OCI-LY1 (cell line): ENCODE measurements at regions not wholly inside any gene's neighbourhood (a gene's known extent, or its start where the extent isn't known, plus 50 kb on each side); places are given as distances from the start of the nearest gene placed in this dataset.

ENCODE experiments used
- H2AFZ ChIP-seq: fragments of 200-600 bp; sonication (generic), shearing (Covaris generic); 2 replicates; pipeline ENCODE4 v1.6.0; 2014; ENCODE audit warnings: antibody characterized with exemption, mild to moderate bottlenecking, low read length
- H3F3A ChIP-seq: fragments of 200-600 bp; sonication (generic), shearing (Covaris generic); 2 replicates; pipeline ENCODE4 v1.6.0; 2014; ENCODE audit warnings: mild to moderate bottlenecking, antibody characterized with exemption, low read length, moderate library complexity; ENCODE audit not compliant: insufficient read depth
- H3K27ac ChIP-seq: fragments of 200-600 bp; sonication (generic); 2 replicates; pipeline ENCODE4 v1.5.1; 2014; ENCODE audit warnings: low read length, mixed run types, mild to moderate bottlenecking, low read depth; ENCODE audit not compliant: poor library complexity, severe bottlenecking
- H3K27me3 ChIP-seq: fragments of 200-600 bp; sonication (generic); 2 replicates; pipeline ENCODE4 v1.6.0; 2014; ENCODE audit warnings: antibody characterized with exemption, mild to moderate bottlenecking, low read length, moderate library complexity; ENCODE audit not compliant: insufficient read depth
- H3K36me3 ChIP-seq: fragments of 200-600 bp; sonication (generic); 2 replicates; pipeline ENCODE4 v1.6.1; 2014; ENCODE audit warnings: mild to moderate bottlenecking, antibody characterized with exemption, low read length, moderate library complexity, mixed read lengths; ENCODE audit not compliant: insufficient read depth
- H3K4me1 ChIP-seq: fragments of 200-600 bp; sonication (generic); 2 replicates; pipeline ENCODE4 v1.5.1; 2014; ENCODE audit warnings: mild to moderate bottlenecking, low read length, moderate library complexity; ENCODE audit not compliant: insufficient read depth, severe bottlenecking
- H3K4me2 ChIP-seq: fragments of 200-600 bp; sonication (generic), shearing (Covaris generic); 2 replicates; pipeline ENCODE4 v1.6.1; 2014; ENCODE audit warnings: low read length
- H3K4me3 ChIP-seq: fragments of 200-600 bp; sonication (generic); 2 replicates; pipeline ENCODE4 v1.5.1; 2014; ENCODE audit warnings: low read length, low read depth, mild to moderate bottlenecking, mixed read lengths; ENCODE audit not compliant: poor library complexity, severe bottlenecking
- H3K79me2 ChIP-seq: fragments of 200-600 bp; shearing (Covaris generic); 2 replicates; pipeline ENCODE4 v1.6.1; 2016; ENCODE audit warnings: mixed run types, low read length, mixed read lengths; ENCODE audit not compliant: insufficient read depth
- H3K9ac ChIP-seq: fragments of 200-600 bp; sonication (generic), shearing (Covaris generic); 2 replicates; pipeline ENCODE4 v1.6.1; 2014; ENCODE audit warnings: mild to moderate bottlenecking, low read length, mixed read lengths
- H3K9me2 ChIP-seq: fragments of 200-600 bp; sonication (generic), shearing (Covaris generic); 2 replicates; pipeline ENCODE4 v1.6.1; 2014; ENCODE audit warnings: low read depth, mild to moderate bottlenecking, low read length, mixed read lengths
- H3K9me3 ChIP-seq: fragments of 200-600 bp; shearing (Covaris generic); 2 replicates; pipeline ENCODE4 v1.6.1; 2014; ENCODE audit warnings: low read length, mixed read lengths
- H4K20me1 ChIP-seq: fragments of 200-600 bp; sonication (generic), shearing (Covaris generic); 2 replicates; pipeline ENCODE4 v1.6.0; 2016; ENCODE audit warnings: mild to moderate bottlenecking, low read length; ENCODE audit not compliant: insufficient read depth
- CTCF ChIP-seq: fragments of 200-600 bp; sonication (generic), shearing (Covaris generic); IDR thresholded peaks from 2 replicates; pipeline ENCODE4 v1.5.1; 2017; ENCODE audit warnings: mild to moderate bottlenecking, antibody characterized with exemption, low read length, moderate library complexity, mixed read lengths
- EZH2 ChIP-seq: fragments of 200-600 bp; sonication (generic), shearing (Covaris generic); IDR thresholded peaks from 2 replicates; pipeline ENCODE4 v1.8.0; 2017; ENCODE audit warnings: borderline replicate concordance, mixed run types, mild to moderate bottlenecking, antibody characterized with exemption, low read length, moderate library complexity, mixed read lengths

GRCh38 chr1:175888996-175889395, 145.6 kb upstream of the TNR start:
- no peaks in the 10 kb centered on the region for H3K27me3 ChIP-seq
- no peaks in the 10 kb centered on the region for H3K9me2 ChIP-seq
- H3K4me2 ChIP-seq, result no peak overlapping the region
- H3K9ac ChIP-seq, result no peak overlapping the region
- H3K4me1 ChIP-seq, result no peaks in the 10 kb centered on the region
- no peaks in the 10 kb centered on the region for H3K79me2 ChIP-seq
- no peaks in the 10 kb centered on the region for H4K20me1 ChIP-seq
- H3K27ac ChIP-seq, result no peak overlapping the region
- no peaks in the 10 kb centered on the region for H3F3A ChIP-seq
- H2AFZ ChIP-seq, result no peak overlapping the region
- H3K36me3 ChIP-seq, result no peaks in the 10 kb centered on the region
- H3K9me3 ChIP-seq, result no peaks in the 10 kb centered on the region
- H3K4me3 ChIP-seq, result no peak overlapping the region
- no peak for TF ChIP-seq EZH2
- TF ChIP-seq CTCF, result no peak

DNA sequence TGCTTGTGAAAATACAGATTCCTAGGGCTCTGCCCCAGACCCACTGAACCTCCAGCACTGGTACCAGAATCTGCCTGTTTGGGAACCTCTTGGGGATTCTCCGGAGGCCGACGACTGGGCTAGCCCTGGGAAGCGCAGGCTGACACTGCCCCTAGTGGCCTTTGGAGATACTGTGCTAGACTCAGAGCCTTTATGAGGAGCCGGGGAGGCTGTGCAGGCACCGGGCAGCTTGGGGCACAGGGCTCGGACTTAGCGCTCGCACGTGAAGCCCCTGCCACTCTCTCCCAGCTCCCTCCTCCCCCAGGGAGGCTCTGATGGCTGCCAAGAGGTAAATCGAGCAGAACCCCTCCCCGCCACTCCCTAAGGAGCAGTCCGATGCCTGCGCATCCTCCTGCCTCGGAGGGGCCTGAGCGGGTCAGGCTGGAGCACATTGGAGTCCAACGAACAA, 144.6 kb upstream of the TNR start:
- no peak for TF ChIP-seq EZH2
- peak; percentile 70 for TF ChIP-seq CTCF
- H3K27me3 ChIP-seq, result no peaks in the 10 kb centered on the region

GRCh38 chr1:175887521-175887920, 144.1 kb upstream of the TNR start:
- Histone ChIP-seq H3K9me3 (no peaks in the 10 kb centered on the region), H3K9me2 (no peaks in the 10 kb centered on the region), H4K20me1 (no peaks in the 10 kb centered on the region), H2AFZ (no peak overlapping the region), H3K79me2 (no peaks in the 10 kb centered on the region), H3K4me1 (no peaks in the 10 kb centered on the region), H3K4me3 (no peak overlapping the region), H3K9ac (no peak overlapping the region), H3K36me3 (no peaks in the 10 kb centered on the region), H3K27ac (no peak overlapping the region), H3K27me3 (no peaks in the 10 kb centered on the region), H3K4me2 (no peak overlapping the region), H3F3A (no peaks in the 10 kb centered on the region)
- TF ChIP-seq EZH2, result no peak
- no peak for TF ChIP-seq CTCF

More for the DNA sequence above, 144.6 kb upstream of the TNR start:
- no peaks in the 10 kb centered on the region for H3K9me2 ChIP-seq
- H2AFZ ChIP-seq, result no peak overlapping the region
- no peak overlapping the region for H3K27ac ChIP-seq
- H4K20me1 ChIP-seq, result no peaks in the 10 kb centered on the region
- H3K4me3 ChIP-seq, result no peak overlapping the region
- H3K9me3 ChIP-seq, result no peaks in the 10 kb centered on the region
- H3K9ac ChIP-seq, result no peak overlapping the region
- H3K79me2 ChIP-seq, result no peaks in the 10 kb centered on the region
- H3K4me2 ChIP-seq, result no peak overlapping the region
- no peaks in the 10 kb centered on the region for H3K36me3 ChIP-seq
- H3F3A ChIP-seq, result no peaks in the 10 kb centered on the region
- H3K4me1 ChIP-seq, result no peaks in the 10 kb centered on the region
